GM23248 (cell line): ENCODE measurements at regions not wholly inside any gene's neighbourhood (a gene's known extent, or its start where the extent isn't known, plus 50 kb on each side); places are given as distances from the start of the nearest gene placed in this dataset.

Experiments used
- DNase-seq: peaks from one replicate; pipeline ENCODE4 v3.0.0-alpha.2; 2015
- H2AFZ ChIP-seq: fragments of 200-600 bp; sonication (generic); 2 replicates; pipeline ENCODE4 v1.6.1; 2016; ENCODE audit warnings: antibody characterized with exemption
- H3F3A ChIP-seq: fragments of 200-600 bp; sonication (generic); 2 replicates; pipeline ENCODE4 v1.6.1; 2016; ENCODE audit warnings: mild to moderate bottlenecking, antibody characterized with exemption, mixed run types; ENCODE audit not compliant: insufficient read depth
- H3K27ac ChIP-seq: fragments of 200-600 bp; sonication (generic); 2 replicates; pipeline ENCODE4 v1.5.1; 2016; ENCODE audit warnings: mild to moderate bottlenecking
- H3K27me3 ChIP-seq: fragments of 200-600 bp; sonication (generic); replicated peaks from 2 replicates; pipeline ENCODE4 v1.6.1; 2016; ENCODE audit warnings: mild to moderate bottlenecking; ENCODE audit not compliant: insufficient read depth
- H3K36me3 ChIP-seq: fragments of 200-600 bp; sonication (generic); 2 replicates; pipeline ENCODE4 v1.6.1; 2016; ENCODE audit warnings: low read depth, mild to moderate bottlenecking
- H3K4me1 ChIP-seq: fragments of 200-600 bp; sonication (generic); 2 replicates; pipeline ENCODE4 v1.6.1; 2016; ENCODE audit warnings: mild to moderate bottlenecking; ENCODE audit not compliant: insufficient read depth
- H3K4me2 ChIP-seq: fragments of 200-600 bp; sonication (generic); one replicate; pipeline ENCODE4 v1.6.1; 2016; ENCODE audit warnings: mild to moderate bottlenecking; ENCODE audit not compliant: unreplicated experiment
- H3K4me3 ChIP-seq: fragments of 200-600 bp; sonication (generic); 2 replicates; pipeline ENCODE4 v1.5.1; 2016; ENCODE audit warnings: mild to moderate bottlenecking
- H3K79me2 ChIP-seq: fragments of 200-600 bp; sonication (generic); 2 replicates; pipeline ENCODE4 v1.6.1; 2016; ENCODE audit warnings: mild to moderate bottlenecking; ENCODE audit not compliant: insufficient read depth
- H3K9ac ChIP-seq: fragments of 200-600 bp; sonication (generic); 2 replicates; pipeline ENCODE4 v1.6.1; 2016; ENCODE audit warnings: mild to moderate bottlenecking
- H3K9me2 ChIP-seq: fragments of 200-600 bp; sonication (generic); 2 replicates; pipeline ENCODE4 v1.6.1; 2016; ENCODE audit warnings: mixed run types, mild to moderate bottlenecking, moderate library complexity; ENCODE audit not compliant: insufficient read depth
- H3K9me3 ChIP-seq: fragments of 200-600 bp; sonication (generic); one replicate; pipeline ENCODE4 v1.6.1; 2017; ENCODE audit warnings: low read depth
- H4K20me1 ChIP-seq: fragments of 200-600 bp; sonication (generic); 2 replicates; pipeline ENCODE4 v1.6.0; 2016; ENCODE audit not compliant: insufficient read depth
- EZH2 ChIP-seq: fragments of 200-600 bp; sonication (generic); IDR thresholded peaks from 2 replicates; pipeline ENCODE4 v1.6.1; 2018; ENCODE audit warnings: antibody characterized with exemption, mild to moderate bottlenecking; ENCODE audit not compliant: insufficient read depth, poor library complexity, severe bottlenecking
- EZH2phosphoT487 ChIP-seq: fragments of 200-600 bp; sonication (generic); IDR thresholded peaks from 2 replicates; pipeline ENCODE4 v1.6.1; 2018; ENCODE audit warnings: antibody characterized with exemption, moderate library complexity, mild to moderate bottlenecking, low read depth; ENCODE audit not compliant: insufficient read depth
- WGBS, 2 experiments: methylation state at CpG; one replicate each; pipeline ENCODE4 v1.1.6; 2015 to 2017; ENCODE audit warnings: low lambda C conversion rate in 2 of 2, low coverage in 1 of 2; ENCODE audit errors: missing lambda C conversion rate in 2 of 2; 5-methylcytosine and 5-hydroxymethylcytosine counted together
- in situ Hi-C: fragments of 300-500 bp; cut with MboI; formaldehyde crosslinking; loops from 2 replicates; pipeline ENCODE4 v1.15.0; 2020

- H3K9ac ChIP-seq, result no peak overlapping the region
- H4K20me1 ChIP-seq, result no peaks in the 10 kb centered on the region
- H3K9me3 ChIP-seq, result no peaks in the 10 kb centered on the region
- no peak overlapping the region for H3K4me2 ChIP-seq
- H2AFZ ChIP-seq, result no peak overlapping the region
- no peaks in the 10 kb centered on the region for H3K79me2 ChIP-seq
- peaks cover 41% of the 10 kb centered on the region for H3F3A ChIP-seq
- H3K9me2 ChIP-seq, result no peaks in the 10 kb centered on the region
- H3K4me1 ChIP-seq, result peaks cover 39% of the 10 kb centered on the region
- H3K27ac ChIP-seq, result no peak overlapping the region
- no peak for DNase-seq
- H3K4me3 ChIP-seq, result no peak overlapping the region
- TF ChIP-seq EZH2 (no peak), EZH2phosphoT487 (no peak)
- no peaks in the 10 kb centered on the region for H3K36me3 ChIP-seq
- 90 to 94% methylated on average over 5 of the region's 5 CpGs for WGBS, 2 experiments
- in situ Hi-C loops, result no loop called here
- H3K27me3 ChIP-seq, result no peaks in the 10 kb centered on the region
These were observed 105.2 kb downstream of the TSEN15 start for GRCh38 chr1:184156521-184157393.

GRCh38 chr1:184157394-184157742 is 105.8 kb downstream of the TSEN15 start:
- 93 to 94% methylated on average over 1 of the region's 1 CpG for WGBS, 2 experiments
- Histone ChIP-seq H3K36me3 (no peaks in the 10 kb centered on the region), H3K27me3 (no peaks in the 10 kb centered on the region), H3K4me3 (no peak overlapping the region), H2AFZ (no peak overlapping the region), H3K27ac (no peak overlapping the region), H3F3A (peaks cover 41% of the 10 kb centered on the region), H3K9me3 (no peaks in the 10 kb centered on the region), H3K4me2 (no peak overlapping the region), H3K79me2 (no peaks in the 10 kb centered on the region), H3K9ac (no peak overlapping the region), H3K9me2 (no peaks in the 10 kb centered on the region), H4K20me1 (no peaks in the 10 kb centered on the region), H3K4me1 (peaks cover 39% of the 10 kb centered on the region)
- in situ Hi-C loops, result no loop called here
- no peak for TF ChIP-seq EZH2phosphoT487
- TF ChIP-seq EZH2, result no peak
- DNase-seq, result no peak

- peak; percentile 27 for DNase-seq
- no peak overlapping the region for H2AFZ ChIP-seq
- H3F3A ChIP-seq, result peaks cover 51% of the 10 kb centered on the region
- H4K20me1 ChIP-seq, result no peaks in the 10 kb centered on the region
- no peak overlapping the region for H3K9ac ChIP-seq
- peaks cover 40% of the 10 kb centered on the region for H3K4me1 ChIP-seq
- H3K4me2 ChIP-seq, result no peak overlapping the region
- H3K9me3 ChIP-seq, result no peaks in the 10 kb centered on the region
- in situ Hi-C loops, result no loop called here
- H3K27ac ChIP-seq, result peak overlapping the region; percentile 82; the same call in 1 of the 2 replicates
- H3K27me3 ChIP-seq, result no peaks in the 10 kb centered on the region
- no peaks in the 10 kb centered on the region for H3K9me2 ChIP-seq
- no peaks in the 10 kb centered on the region for H3K36me3 ChIP-seq
- WGBS, 2 experiments, result 30 to 40% methylated on average over 7 of the region's 7 CpGs
- H3K79me2 ChIP-seq, result no peaks in the 10 kb centered on the region
- TF ChIP-seq EZH2phosphoT487 (no peak), EZH2 (no peak)
- H3K4me3 ChIP-seq, result no peak overlapping the region
These were observed 107.6 kb downstream of the TSEN15 start for GRCh38 chr1:184158896-184159681.

GRCh38 chr1:184160236-184160635 is 108.7 kb downstream of the TSEN15 start:
- H3K4me3 ChIP-seq, result no peak overlapping the region
- H3K4me1 ChIP-seq, result peaks cover 44% of the 10 kb centered on the region
- H3K9me2 ChIP-seq, result no peaks in the 10 kb centered on the region
- in situ Hi-C loops, result no loop called here
- no peaks in the 10 kb centered on the region for H3K36me3 ChIP-seq
- H3K9me3 ChIP-seq, result no peaks in the 10 kb centered on the region
- H3K27me3 ChIP-seq, result no peaks in the 10 kb centered on the region
- no peaks in the 10 kb centered on the region for H4K20me1 ChIP-seq
- WGBS, 2 experiments, result 0 to 2% methylated on average over 2 of the region's 2 CpGs
- DNase-seq, result peak; percentile 89
- peaks cover 51% of the 10 kb centered on the region for H3F3A ChIP-seq
- TF ChIP-seq EZH2 (no peak), EZH2phosphoT487 (no peak)
- no peak overlapping the region for H2AFZ ChIP-seq
- H3K4me2 ChIP-seq, result no peak overlapping the region
- H3K9ac ChIP-seq, result peak overlapping the region; percentile 21; the same call in 1 of the 2 replicates
- H3K79me2 ChIP-seq, result no peaks in the 10 kb centered on the region
- peak overlapping the region; percentile 82 for H3K27ac ChIP-seq
